ENCODE measurements at regions not wholly inside any gene's neighbourhood (a gene's known extent, or its start where the extent isn't known, plus 50 kb on each side); places are given as distances from the start of the nearest gene placed in this dataset.
"Not testable (repeated sequence)": the region's sequence is repeated elsewhere in the genome, so short reads cannot be mapped to it uniquely, and the experiment has no call there.

- intact Hi-C loops (cut with DNase I) = no loop called here
- no peaks in the 10 kb centered on the region for H3K9me3 ChIP-seq
- TF ChIP-seq CTCF (IDR thresholded peaks at IDR 0.05) (no peak), POLR2A (IDR thresholded peaks at IDR 0.05) (no peak), POLR2AphosphoS5 (IDR thresholded peaks at IDR 0.05) (no peak)
- 52% methylated on average over 2 of the region's 2 CpGs for WGBS
- no peak overlapping the region for H3K27ac ChIP-seq
- H3K4me3 ChIP-seq = no peak overlapping the region
- H3K36me3 ChIP-seq = no peaks in the 10 kb centered on the region
- no peaks in the 10 kb centered on the region for H3K4me1 ChIP-seq (replicated peaks)
- DNase-seq (ENCODE audit: low spot score) = no peak
- no peaks in the 10 kb centered on the region for H3K27me3 ChIP-seq (replicated peaks; ENCODE audit: insufficient read depth)
Measured at GRCh38 chr12:29004936-29005304, 144.2 kb upstream of the FAR2 start.

- H3K27me3 ChIP-seq (replicated peaks; ENCODE audit: insufficient read depth) = no peaks in the 10 kb centered on the region
- H3K9me3 ChIP-seq = no peaks in the 10 kb centered on the region
- no peak overlapping the region for H3K4me3 ChIP-seq
- H3K4me1 ChIP-seq (replicated peaks) = no peaks in the 10 kb centered on the region
- 100% methylated on average over 1 of the region's 1 CpG for WGBS
- no peak for TF ChIP-seq POLR2A (IDR thresholded peaks at IDR 0.05)
- TF ChIP-seq CTCF (IDR thresholded peaks at IDR 0.05) = no peak
- TF ChIP-seq POLR2AphosphoS5 (IDR thresholded peaks at IDR 0.05) = no peak
- no peak for DNase-seq (ENCODE audit: low spot score)
- H3K36me3 ChIP-seq = no peaks in the 10 kb centered on the region
- intact Hi-C loops (cut with DNase I) = no loop called here
- no peak overlapping the region for H3K27ac ChIP-seq
Measured at GRCh38 chr12:29008786-29009185, 140.3 kb upstream of the FAR2 start.

GRCh38 chr12:29012673-29013072 lies 136.4 kb upstream of the FAR2 start:
- TF ChIP-seq CTCF (IDR thresholded peaks at IDR 0.05) = no peak
- TF ChIP-seq POLR2A (IDR thresholded peaks at IDR 0.05) = no peak
- no peak for TF ChIP-seq POLR2AphosphoS5 (IDR thresholded peaks at IDR 0.05)
- 71% methylated on average over 4 of the region's 4 CpGs for WGBS
- H3K4me1 ChIP-seq (replicated peaks) = no peaks in the 10 kb centered on the region
- no peak for DNase-seq (ENCODE audit: low spot score)
- H3K36me3 ChIP-seq = no peaks in the 10 kb centered on the region
- intact Hi-C loops (cut with DNase I) = no loop called here
- H3K9me3 ChIP-seq = no peaks in the 10 kb centered on the region
- no peak overlapping the region for H3K27ac ChIP-seq
- H3K4me3 ChIP-seq = no peak overlapping the region
- no peaks in the 10 kb centered on the region for H3K27me3 ChIP-seq (replicated peaks; ENCODE audit: insufficient read depth)

GRCh38 chr12:29017532-29017931 lies 131.5 kb upstream of the FAR2 start:
- H3K4me1 ChIP-seq (replicated peaks); intact Hi-C loops (cut with DNase I); H3K4me3 ChIP-seq; H3K9me3 ChIP-seq; H3K27ac ChIP-seq; DNase-seq (ENCODE audit: low spot score); H3K27me3 ChIP-seq (replicated peaks; ENCODE audit: insufficient read depth); H3K36me3 ChIP-seq: not testable (repeated sequence)
- 73% methylated on average over 1 of the region's 2 CpGs for WGBS

- H3K27ac ChIP-seq = no peak overlapping the region
- TF ChIP-seq POLR2A (IDR thresholded peaks at IDR 0.05) (no peak), POLR2AphosphoS5 (IDR thresholded peaks at IDR 0.05) (no peak), CTCF (IDR thresholded peaks at IDR 0.05) (no peak)
Measured at GRCh38 chr12:29023436-29024076, 125.5 kb upstream of the FAR2 start.

More at GRCh38 chr12:29023436-29024076, 125.5 kb upstream of the FAR2 start:
- Histone ChIP-seq H3K9me3 (no peaks in the 10 kb centered on the region), H3K4me3 (no peak overlapping the region), H3K4me1 (replicated peaks) (no peaks in the 10 kb centered on the region), H3K27me3 (replicated peaks; ENCODE audit: insufficient read depth) (no peaks in the 10 kb centered on the region), H3K36me3 (no peaks in the 10 kb centered on the region)
- intact Hi-C loops (cut with DNase I) = no loop called here
- WGBS = 88% methylated on average over 2 of the region's 2 CpGs
- DNase-seq (ENCODE audit: low spot score) = no peak

All from prostate gland (tissue), 2 donors.